ENCODE measurements at regions not wholly inside any gene's neighbourhood (a gene's known extent, or its start where the extent isn't known, plus 50 kb on each side); places are given as distances from the start of the nearest gene placed in this dataset.

- H3K27me3 ChIP-seq (ENCODE audit: insufficient read depth in 3 of 3, low read length in 2 of 3), result no peaks in the 10 kb centered on the region
- ATAC-seq (no peak), DNase-seq (no peak)
- H3K4me1 ChIP-seq, result no peaks in the 10 kb centered on the region
- intact Hi-C loops (cut with DNase I), result no loop called here
- H3K4me3 ChIP-seq, result no peak overlapping the region
- 15 to 20% (median 20%) methylated on average over 4 of the region's 4 CpGs for WGBS, 3 donors
- H3K27ac ChIP-seq, result no peak overlapping the region
- no peaks in the 10 kb centered on the region for H3K36me3 ChIP-seq (ENCODE audit: insufficient read depth in 1 of 2, low read depth in 1 of 2)
- TF ChIP-seq CTCF (IDR thresholded peaks at IDR 0.05), result peak; percentile 9
- no peaks in the 10 kb centered on the region for H3K9me3 ChIP-seq
Measured at GRCh38 chr3:147119989-147120388, 286.4 kb downstream of the ZIC4 start.

DNA sequence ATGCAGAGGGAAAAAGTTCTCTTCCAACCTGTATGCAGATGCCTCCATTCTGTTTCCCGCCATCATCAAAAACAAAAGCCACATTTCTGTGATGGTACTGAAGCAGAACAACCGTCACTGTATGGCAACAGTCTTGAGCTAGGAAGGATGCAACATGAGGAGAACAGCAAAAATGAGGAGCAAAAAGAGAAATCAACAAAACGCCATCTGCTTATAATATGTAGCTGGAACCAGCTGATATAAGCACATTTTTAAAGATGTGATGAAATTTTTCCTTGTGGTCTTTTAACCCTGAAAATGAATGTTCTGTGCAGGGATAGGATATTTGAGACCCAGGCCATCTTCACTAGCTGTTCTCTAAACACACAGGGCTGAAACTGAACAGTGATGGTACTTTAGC is 287.0 kb downstream of the ZIC4 start:
- H3K4me3 ChIP-seq, result no peak overlapping the region
- TF ChIP-seq CTCF (IDR thresholded peaks at IDR 0.05), result no peak
- H3K9me3 ChIP-seq, result no peaks in the 10 kb centered on the region
- H3K4me1 ChIP-seq, result no peaks in the 10 kb centered on the region
- no peak for DNase-seq
- ATAC-seq, result no peak
- H3K27ac ChIP-seq, result no peak overlapping the region
- no peaks in the 10 kb centered on the region for H3K27me3 ChIP-seq (ENCODE audit: insufficient read depth in 3 of 3, low read length in 2 of 3)
- H3K36me3 ChIP-seq (ENCODE audit: insufficient read depth in 1 of 2, low read depth in 1 of 2), result no peaks in the 10 kb centered on the region
- intact Hi-C loops (cut with DNase I), result no loop called here
- 66 to 68% (median 67%) methylated on average over 3 of the region's 3 CpGs for WGBS, 3 donors

DNA sequence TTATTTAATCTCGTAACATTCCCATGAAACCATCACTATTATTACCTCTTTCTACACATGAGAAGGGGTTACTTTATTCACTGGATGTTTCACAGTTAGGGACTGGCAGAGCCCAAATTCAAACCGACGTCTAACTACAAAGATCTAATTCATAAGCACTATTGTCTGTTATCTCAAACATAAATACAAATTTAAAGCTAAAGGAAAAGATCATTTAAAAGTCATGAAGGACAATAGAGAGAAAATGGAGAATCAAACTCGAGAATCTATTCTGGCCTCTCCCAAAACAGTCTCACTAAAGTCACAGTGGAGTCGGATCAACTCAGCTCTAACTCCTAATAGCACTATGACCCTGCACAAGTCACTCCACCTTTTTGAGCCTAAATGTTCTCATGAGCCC is 287.7 kb downstream of the ZIC4 start:
- no peaks in the 10 kb centered on the region for H3K4me1 ChIP-seq
- WGBS, 3 donors, result 78 to 83% (median 80%) methylated on average over 5 of the region's 5 CpGs
- no peak for ATAC-seq
- intact Hi-C loops (cut with DNase I), result no loop called here
- H3K27me3 ChIP-seq (ENCODE audit: insufficient read depth in 3 of 3, low read length in 2 of 3), result no peaks in the 10 kb centered on the region
- H3K27ac ChIP-seq, result no peak overlapping the region
- H3K4me3 ChIP-seq, result no peak overlapping the region
- TF ChIP-seq CTCF (IDR thresholded peaks at IDR 0.05), result no peak
- no peak for DNase-seq
- no peaks in the 10 kb centered on the region for H3K9me3 ChIP-seq
- no peaks in the 10 kb centered on the region for H3K36me3 ChIP-seq (ENCODE audit: insufficient read depth in 1 of 2, low read depth in 1 of 2)

DNA sequence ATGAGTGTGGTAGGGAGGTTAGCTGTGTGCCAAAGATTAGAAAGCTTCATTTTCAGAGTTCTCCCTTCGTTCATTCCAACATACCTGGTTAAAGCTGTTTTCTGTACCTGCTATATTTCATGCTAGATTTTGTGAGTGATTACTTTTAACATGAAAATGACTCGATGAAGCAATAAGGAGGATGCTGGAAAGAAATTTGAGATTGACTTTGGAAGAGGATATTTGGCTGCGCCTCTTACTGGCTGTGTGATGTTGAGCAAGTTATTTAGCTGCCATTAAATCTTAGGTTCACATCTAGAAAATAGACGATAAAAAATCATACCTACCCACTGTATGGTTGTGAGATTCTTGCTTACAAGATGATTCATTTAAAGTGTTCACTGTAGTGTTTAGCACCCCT is 288.7 kb downstream of the ZIC4 start:
- Histone ChIP-seq H3K27me3 (ENCODE audit: insufficient read depth in 3 of 3, low read length in 2 of 3) (no peaks in the 10 kb centered on the region), H3K9me3 (no peaks in the 10 kb centered on the region), H3K27ac (no peak overlapping the region), H3K36me3 (ENCODE audit: insufficient read depth in 1 of 2, low read depth in 1 of 2) (no peaks in the 10 kb centered on the region), H3K4me3 (no peak overlapping the region), H3K4me1 (no peaks in the 10 kb centered on the region)
- no peak for ATAC-seq
- intact Hi-C loops (cut with DNase I), result no loop called here
- no peak for DNase-seq
- no peak for TF ChIP-seq CTCF (IDR thresholded peaks at IDR 0.05)
- WGBS, 3 donors, result 51 to 55% (median 51%) methylated on average over 4 of the region's 4 CpGs

GRCh38 chr3:147113293-147114044 is 292.9 kb downstream of the ZIC4 start:
- no peak for TF ChIP-seq CTCF (IDR thresholded peaks at IDR 0.05)
- H3K27me3 ChIP-seq (ENCODE audit: insufficient read depth in 3 of 3, low read length in 2 of 3), result no peaks in the 10 kb centered on the region
- no peaks in the 10 kb centered on the region for H3K9me3 ChIP-seq
- H3K4me3 ChIP-seq, result no peak overlapping the region
- intact Hi-C loops (cut with DNase I), result no loop called here
- H3K36me3 ChIP-seq (ENCODE audit: insufficient read depth in 1 of 2, low read depth in 1 of 2), result no peaks in the 10 kb centered on the region
- ATAC-seq (no peak), DNase-seq (no peak)
- H3K4me1 ChIP-seq, result no peaks in the 10 kb centered on the region
- WGBS, 3 donors, result 58 to 67% (median 63%) methylated on average over 3 of the region's 3 CpGs
- no peak overlapping the region for H3K27ac ChIP-seq

Data from psoas muscle (tissue), 7 donors.